ENCODE measurements at regions not wholly inside any gene's neighbourhood (a gene's known extent, or its start where the extent isn't known, plus 50 kb on each side); places are given as distances from the start of the nearest gene placed in this dataset.

DNA sequence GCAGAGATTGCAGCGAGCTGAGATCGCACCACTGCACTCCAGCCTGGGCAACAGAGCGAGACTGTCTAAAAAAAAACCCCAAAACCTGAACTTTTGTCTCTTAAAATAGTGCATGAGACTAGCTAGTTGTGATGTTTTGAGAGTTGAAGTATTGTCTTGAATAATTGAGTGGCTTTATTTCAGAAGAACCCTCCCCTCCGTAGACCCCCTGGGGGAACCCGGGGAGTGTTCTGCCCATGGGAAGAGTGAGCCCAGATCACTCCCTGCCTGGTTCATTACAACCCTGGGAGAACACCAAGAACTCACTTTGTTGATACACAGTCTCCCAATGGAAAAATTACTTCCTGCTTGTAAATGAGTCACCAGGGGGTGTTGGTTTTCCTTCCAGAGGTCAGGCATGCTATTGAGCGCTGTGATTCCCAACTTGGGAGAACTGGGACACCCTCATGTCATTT, 65.3 kb upstream of the SHISA3 start:
- H3K27me3 Mint-ChIP-seq (ENCODE audit: insufficient read depth, low read depth): peaks cover 6% of the 10 kb centered on the region
- no peak overlapping the region for H2AFZ ChIP-seq (replicated peaks)

DNA sequence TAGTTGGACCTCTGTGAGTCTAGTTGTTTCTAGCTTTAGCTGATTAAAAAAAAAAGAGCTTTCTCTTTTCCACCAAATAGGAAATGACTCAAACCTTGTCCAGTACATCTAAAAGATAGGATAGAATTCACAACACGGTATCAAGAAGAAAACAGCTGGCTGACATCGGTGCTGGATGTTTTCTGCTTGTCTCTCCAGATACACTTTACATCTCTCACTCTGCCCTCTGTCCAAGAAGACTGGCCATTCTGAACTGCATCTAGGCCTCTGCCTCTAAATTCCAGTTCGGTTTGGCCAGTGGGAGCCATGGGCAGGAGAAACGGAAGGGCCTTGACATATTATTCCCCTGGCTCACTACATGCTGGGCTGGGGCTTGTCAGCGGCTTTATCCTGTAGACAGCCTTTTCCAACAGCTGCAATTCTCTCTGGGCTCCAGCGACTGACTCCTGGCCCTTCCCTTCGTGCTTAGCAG, 57.3 kb upstream of the SHISA3 start:
- Histone ChIP-seq H3K4me1 (peaks cover 7% of the 10 kb centered on the region), H3K4me2 (no peak overlapping the region), H4K20me1 (ENCODE audit: low read depth) (no peaks in the 10 kb centered on the region), H3K36me3 (no peaks in the 10 kb centered on the region), H3K27ac (no peak overlapping the region), H3K27me3 (no peaks in the 10 kb centered on the region), H3K79me2 (ENCODE audit: low read depth) (no peaks in the 10 kb centered on the region), H3K9ac (no peak overlapping the region), H3K9me3 (ENCODE audit: low read depth) (no peaks in the 10 kb centered on the region), H3F3A (ENCODE audit: low read depth) (peaks cover 7% of the 10 kb centered on the region), H2AFZ (replicated peaks) (peak overlapping the region; percentile 43), H3K4me3 (no peak overlapping the region)
- H3K27me3 Mint-ChIP-seq (ENCODE audit: insufficient read depth, low read depth): peaks cover 2% of the 10 kb centered on the region
- peak; percentile 51 for DNase-seq (ENCODE audit: low spot score)
- H3K4me1 Mint-ChIP-seq: no peaks in the 10 kb centered on the region
- TF ChIP-seq, protein P1, sequence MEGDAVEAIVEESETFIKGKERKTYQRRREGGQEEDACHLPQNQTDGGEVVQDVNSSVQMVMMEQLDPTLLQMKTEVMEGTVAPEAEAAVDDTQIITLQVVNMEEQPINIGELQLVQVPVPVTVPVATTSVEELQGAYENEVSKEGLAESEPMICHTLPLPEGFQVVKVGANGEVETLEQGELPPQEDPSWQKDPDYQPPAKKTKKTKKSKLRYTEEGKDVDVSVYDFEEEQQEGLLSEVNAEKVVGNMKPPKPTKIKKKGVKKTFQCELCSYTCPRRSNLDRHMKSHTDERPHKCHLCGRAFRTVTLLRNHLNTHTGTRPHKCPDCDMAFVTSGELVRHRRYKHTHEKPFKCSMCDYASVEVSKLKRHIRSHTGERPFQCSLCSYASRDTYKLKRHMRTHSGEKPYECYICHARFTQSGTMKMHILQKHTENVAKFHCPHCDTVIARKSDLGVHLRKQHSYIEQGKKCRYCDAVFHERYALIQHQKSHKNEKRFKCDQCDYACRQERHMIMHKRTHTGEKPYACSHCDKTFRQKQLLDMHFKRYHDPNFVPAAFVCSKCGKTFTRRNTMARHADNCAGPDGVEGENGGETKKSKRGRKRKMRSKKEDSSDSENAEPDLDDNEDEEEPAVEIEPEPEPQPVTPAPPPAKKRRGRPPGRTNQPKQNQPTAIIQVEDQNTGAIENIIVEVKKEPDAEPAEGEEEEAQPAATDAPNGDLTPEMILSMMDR (IDR thresholded peaks at IDR 0.05): no peak
- TF ChIP-seq EZH2phosphoT487 (IDR thresholded peaks at IDR 0.05) (no peak), EZH2 (IDR thresholded peaks at IDR 0.05) (no peak)
- no peaks in the 10 kb centered on the region for H3K9me3 Mint-ChIP-seq
- no peak overlapping the region for H3K4me3 Mint-ChIP-seq
- H3K36me3 Mint-ChIP-seq: no peaks in the 10 kb centered on the region
- no peak overlapping the region for H3K27ac Mint-ChIP-seq

More for the DNA sequence above, 65.3 kb upstream of the SHISA3 start:
- H3K27me3 ChIP-seq: no peaks in the 10 kb centered on the region
- Mint-ChIP-seq H3K36me3 (no peaks in the 10 kb centered on the region), H3K4me3 (no peak overlapping the region), H3K4me1 (no peaks in the 10 kb centered on the region), H3K27ac (no peak overlapping the region), H3K9me3 (no peaks in the 10 kb centered on the region)
- no peaks in the 10 kb centered on the region for H3F3A ChIP-seq (ENCODE audit: low read depth)
- no peak overlapping the region for H3K4me3 ChIP-seq
- no peak overlapping the region for H3K27ac ChIP-seq
- no peak overlapping the region for H3K4me2 ChIP-seq
- no peaks in the 10 kb centered on the region for H3K79me2 ChIP-seq (ENCODE audit: low read depth)
- TF ChIP-seq EZH2 (IDR thresholded peaks at IDR 0.05) (no peak), EZH2phosphoT487 (IDR thresholded peaks at IDR 0.05) (no peak)
- TF ChIP-seq, protein P1 (IDR thresholded peaks at IDR 0.05): no peak
- H4K20me1 ChIP-seq (ENCODE audit: low read depth): no peaks in the 10 kb centered on the region
- H3K36me3 ChIP-seq: no peaks in the 10 kb centered on the region
- DNase-seq (ENCODE audit: low spot score): no peak
- H3K9me3 ChIP-seq (ENCODE audit: low read depth): no peaks in the 10 kb centered on the region
- H3K4me1 ChIP-seq: no peaks in the 10 kb centered on the region
- no peak overlapping the region for H3K9ac ChIP-seq

DNA sequence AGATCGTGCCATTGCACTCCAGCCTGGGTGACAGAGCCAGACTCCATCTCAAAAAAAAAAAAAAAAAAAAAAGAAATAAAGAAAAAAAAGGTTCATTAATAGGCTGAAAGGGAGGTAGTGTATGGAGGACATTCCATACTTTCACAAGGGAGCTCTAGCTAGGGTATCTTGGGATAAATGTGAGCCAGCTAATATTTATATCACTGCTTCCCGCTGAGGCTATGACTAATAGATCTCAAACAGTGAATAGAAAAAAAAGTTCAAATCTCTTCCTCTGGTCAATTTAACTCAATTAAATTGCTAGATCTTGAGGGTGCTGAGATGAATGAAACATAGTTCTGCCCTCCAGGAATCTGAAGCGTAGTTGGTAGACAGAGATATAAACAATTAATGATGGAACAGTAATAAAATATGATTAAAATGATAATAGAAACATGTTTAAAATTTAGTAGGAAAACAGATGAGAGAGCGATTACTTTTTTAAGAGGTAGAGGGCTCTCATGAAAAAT, 55.7 kb upstream of the SHISA3 start:
- Histone ChIP-seq H4K20me1 (ENCODE audit: low read depth) (no peaks in the 10 kb centered on the region), H3K36me3 (no peaks in the 10 kb centered on the region), H3K4me1 (peaks cover 7% of the 10 kb centered on the region), H3K9ac (no peak overlapping the region), H3K4me3 (no peak overlapping the region), H3F3A (ENCODE audit: low read depth) (peaks cover 7% of the 10 kb centered on the region), H3K27me3 (no peaks in the 10 kb centered on the region), H2AFZ (replicated peaks) (no peak overlapping the region), H3K4me2 (no peak overlapping the region), H3K79me2 (ENCODE audit: low read depth) (no peaks in the 10 kb centered on the region), H3K9me3 (ENCODE audit: low read depth) (no peaks in the 10 kb centered on the region), H3K27ac (no peak overlapping the region)
- TF ChIP-seq, protein P1 (IDR thresholded peaks at IDR 0.05): no peak
- TF ChIP-seq EZH2 (IDR thresholded peaks at IDR 0.05): no peak
- TF ChIP-seq EZH2phosphoT487 (IDR thresholded peaks at IDR 0.05): no peak
- H3K27ac Mint-ChIP-seq: no peak overlapping the region
- H3K9me3 Mint-ChIP-seq: no peaks in the 10 kb centered on the region
- peaks cover 4% of the 10 kb centered on the region for H3K27me3 Mint-ChIP-seq (ENCODE audit: insufficient read depth, low read depth)
- no peaks in the 10 kb centered on the region for H3K4me1 Mint-ChIP-seq
- DNase-seq (ENCODE audit: low spot score): no peak
- H3K36me3 Mint-ChIP-seq: no peaks in the 10 kb centered on the region
- H3K4me3 Mint-ChIP-seq: no peak overlapping the region

Measured in neural progenitor cell (in vitro differentiated cells).